GM21423 (cell line): ENCODE measurements at regions not wholly inside any gene's neighbourhood (a gene's known extent, or its start where the extent isn't known, plus 50 kb on each side); places are given as distances from the start of the nearest gene placed in this dataset.

Experiments
- ATAC-seq: cut with Tn5 transposase; IDR thresholded peaks from one replicate; pipeline ENCODE4 v1.9.1; 2021; ENCODE audit warnings: mild to moderate bottlenecking, moderate library complexity; ENCODE audit not compliant: unreplicated experiment

DNA sequence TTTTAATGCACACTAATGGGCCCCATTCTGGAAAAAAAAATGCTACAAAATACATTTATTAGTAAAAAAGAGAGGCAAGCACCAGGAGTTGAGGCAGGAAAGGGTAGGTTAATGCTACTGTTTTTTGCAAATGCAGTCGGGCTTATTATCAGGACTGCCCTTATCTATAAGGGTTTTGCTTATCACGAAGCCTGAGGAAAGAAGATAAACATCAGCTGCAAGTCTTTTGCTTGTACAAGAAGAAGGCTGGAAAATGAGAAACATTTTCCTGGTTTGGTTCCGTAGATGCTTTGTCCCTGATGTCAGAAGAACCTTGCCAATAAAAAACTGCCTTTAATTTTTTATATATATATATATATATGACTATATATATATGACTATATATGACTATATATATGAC, 189.3 kb upstream of the VGLL2 start:
- no peak for ATAC-seq

DNA sequence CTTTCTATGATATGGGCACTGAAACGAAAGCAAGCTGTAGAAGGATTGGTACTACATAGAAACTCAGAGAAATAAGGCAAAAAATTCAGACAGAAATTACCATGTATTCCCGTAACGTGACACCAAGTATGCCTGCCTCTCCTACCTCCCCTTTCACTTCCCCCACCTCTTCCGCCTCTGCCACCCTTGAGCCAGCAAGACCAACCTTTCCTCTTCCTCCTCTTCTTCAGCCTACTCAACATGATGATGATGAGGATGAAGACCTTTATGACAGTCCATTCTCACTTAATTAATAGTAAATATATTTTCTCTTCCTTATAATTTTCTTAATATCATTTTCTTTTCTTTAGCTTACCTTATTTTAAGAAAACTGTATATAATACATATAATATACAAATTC, 188.1 kb upstream of the VGLL2 start:
- no peak for ATAC-seq

DNA sequence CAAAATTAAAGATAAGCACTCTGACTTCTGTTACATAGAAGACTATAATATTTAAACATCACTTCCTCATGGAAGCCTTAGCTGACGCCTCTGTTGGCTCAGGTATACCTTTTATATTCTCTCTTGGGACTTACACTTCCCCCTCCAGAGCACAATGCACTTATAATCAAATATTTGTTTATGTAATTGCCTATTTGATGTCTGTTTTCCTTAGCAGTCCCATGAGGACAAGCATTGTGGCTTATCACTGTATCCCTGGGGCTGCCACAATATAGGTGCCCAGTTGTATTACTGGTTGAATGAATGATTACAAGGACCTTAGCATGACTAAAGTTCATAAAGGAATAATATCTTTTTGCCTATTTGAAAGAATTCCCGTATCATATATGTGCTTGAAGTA, 186.7 kb upstream of the VGLL2 start:
- ATAC-seq = no peak

DNA sequence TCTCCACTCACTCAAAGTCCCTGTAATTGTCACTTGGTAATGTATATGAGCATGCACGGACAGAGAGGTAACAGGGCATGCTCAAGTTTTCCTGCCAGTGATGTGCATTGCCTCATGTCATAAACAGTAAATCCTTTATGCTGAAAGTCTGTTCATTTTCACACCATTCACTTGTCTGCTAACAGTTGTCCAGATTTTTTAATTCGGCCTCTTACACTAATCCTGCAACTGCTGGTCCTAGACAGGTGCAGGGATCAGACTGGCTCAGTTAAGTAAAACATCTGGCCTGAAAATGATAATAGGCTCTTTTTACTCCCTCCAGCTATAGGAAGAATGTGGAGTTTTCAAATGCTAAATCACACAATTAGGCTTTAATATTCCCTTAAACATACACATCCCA, 185.4 kb upstream of the VGLL2 start:
- ATAC-seq = no peak

DNA sequence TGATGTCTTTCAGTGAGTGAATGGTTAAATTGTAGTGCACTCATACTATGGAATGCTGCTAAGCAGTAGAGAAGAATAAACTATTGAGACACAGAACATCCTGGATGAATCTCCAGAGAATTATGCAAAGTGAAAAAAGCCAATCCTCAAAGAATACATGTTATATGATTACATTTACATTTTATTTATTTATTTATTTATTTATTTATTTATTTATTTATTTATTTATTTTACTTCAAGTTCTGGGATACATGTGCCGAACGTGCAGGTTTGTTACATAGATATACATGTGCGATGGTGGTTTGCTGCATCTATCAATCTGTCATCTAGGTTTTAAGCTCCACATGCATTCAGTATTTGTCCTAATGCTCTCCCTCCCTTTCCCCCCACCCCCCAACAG, 175.8 kb upstream of the VGLL2 start:
- no peak for ATAC-seq

DNA sequence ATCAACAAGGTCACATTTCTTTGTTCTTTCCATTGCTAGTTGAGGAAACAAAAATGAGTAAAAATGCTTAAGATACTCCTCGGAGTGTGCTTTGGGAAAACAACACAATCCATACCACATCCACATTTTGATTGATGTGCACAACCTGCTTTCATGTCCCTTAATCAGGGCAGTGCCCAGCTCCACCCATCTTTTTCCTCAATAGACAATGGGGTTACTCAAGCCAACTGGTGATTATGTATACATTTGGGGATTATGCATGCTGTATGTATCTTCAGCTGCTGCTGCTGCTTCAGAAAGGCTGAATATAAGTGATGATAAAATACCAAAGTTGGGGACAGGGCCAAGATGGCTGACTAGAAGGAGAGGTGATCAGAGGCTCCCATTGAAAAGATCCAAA, 155.2 kb upstream of the VGLL2 start:
- ATAC-seq = no peak

DNA sequence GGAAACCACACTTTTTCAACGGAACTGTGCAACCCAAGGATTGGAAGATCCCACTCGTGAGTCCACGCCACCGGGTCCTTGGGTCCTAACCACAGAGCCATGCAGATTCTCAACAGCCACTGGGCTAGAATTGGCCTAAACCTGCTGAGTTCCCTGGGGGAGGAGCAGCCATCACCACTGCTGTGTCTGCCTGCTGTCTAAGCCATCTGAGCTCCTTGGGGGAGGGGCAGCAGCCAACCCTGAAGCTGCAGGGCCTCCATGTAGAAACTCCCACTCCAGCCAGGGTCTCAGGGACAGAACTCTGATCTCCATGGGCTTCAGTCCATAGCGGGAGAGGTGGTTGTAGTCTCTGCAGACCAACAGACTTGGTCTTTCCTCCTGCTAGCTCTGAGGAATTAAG, 154.6 kb upstream of the VGLL2 start:
- ATAC-seq = no peak

DNA sequence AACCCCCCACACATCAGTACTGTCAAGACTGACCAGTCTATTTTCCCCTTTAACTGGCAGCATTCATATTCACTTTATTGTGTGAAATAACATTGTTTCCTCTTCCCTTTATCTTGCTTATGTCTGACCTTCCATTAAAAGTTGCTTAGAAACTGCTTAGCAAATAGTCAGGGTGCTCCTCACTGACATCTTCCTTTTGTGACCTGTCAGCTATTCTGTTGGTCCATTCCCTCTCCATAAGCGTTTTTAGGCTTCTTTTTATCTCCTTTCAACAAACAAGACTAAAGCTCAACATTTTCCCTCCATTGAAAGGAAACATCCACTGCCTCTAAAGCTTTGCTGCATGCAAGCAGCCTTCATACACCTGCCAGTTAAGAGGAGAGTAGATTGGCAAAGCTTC, 147.7 kb upstream of the VGLL2 start:
- ATAC-seq = no peak

DNA sequence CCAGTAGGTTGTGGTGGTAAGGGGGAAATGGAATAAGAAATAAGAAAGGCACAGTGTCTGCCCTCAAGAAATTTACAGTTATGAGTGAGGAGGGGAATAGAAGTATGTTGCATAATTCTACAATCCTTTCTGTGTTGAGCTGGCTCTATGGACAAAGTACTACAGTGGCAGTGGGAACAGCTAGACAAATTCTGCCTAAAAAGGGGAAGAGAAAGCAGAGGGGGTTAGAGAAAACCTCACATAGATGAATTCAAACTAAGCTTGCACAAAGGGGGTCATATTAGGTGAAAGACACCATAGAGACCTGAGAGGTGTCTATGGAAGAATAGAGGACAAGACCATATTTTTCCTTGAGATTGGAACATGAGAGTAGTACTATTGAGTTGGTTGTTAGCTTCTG, 146.9 kb upstream of the VGLL2 start:
- ATAC-seq = no peak

DNA sequence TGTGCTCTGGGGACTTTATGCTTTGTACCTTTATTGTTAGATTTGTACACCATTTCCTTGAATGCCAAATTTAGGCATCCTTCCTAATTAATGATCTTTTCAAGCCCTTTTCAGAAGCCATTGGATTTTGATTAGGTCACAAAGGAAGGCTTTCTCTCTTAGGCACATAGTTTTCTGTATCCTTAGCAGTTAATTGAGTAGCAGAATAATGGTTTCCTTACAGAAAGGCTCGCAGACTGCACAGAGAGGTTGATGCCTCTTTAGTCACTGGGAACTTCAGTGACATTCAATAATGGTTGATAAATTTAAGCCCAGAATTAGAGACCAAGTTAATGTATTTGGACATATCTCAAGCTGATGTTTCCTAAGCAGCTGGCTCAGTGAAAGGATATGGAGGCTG, 139.1 kb upstream of the VGLL2 start:
- ATAC-seq = no peak

DNA sequence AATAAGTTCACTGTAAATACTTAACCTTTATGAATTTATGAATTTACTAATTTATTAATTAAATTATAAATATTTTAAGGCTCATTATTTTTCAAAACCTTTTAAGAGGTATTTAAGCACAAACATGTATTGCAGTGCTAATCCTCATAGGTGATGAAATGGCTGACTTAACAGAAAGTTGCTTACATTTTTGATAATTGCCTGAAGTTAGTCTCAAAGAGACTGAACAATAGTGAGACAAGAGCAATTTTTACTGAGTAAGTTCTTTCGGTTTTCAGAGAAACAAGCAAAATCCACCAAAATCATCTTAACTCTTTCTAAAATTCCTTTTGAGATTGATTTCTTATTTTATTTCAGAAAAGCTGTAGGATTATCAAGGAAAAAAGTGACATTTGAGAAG, 137.3 kb upstream of the VGLL2 start:
- no peak for ATAC-seq

DNA sequence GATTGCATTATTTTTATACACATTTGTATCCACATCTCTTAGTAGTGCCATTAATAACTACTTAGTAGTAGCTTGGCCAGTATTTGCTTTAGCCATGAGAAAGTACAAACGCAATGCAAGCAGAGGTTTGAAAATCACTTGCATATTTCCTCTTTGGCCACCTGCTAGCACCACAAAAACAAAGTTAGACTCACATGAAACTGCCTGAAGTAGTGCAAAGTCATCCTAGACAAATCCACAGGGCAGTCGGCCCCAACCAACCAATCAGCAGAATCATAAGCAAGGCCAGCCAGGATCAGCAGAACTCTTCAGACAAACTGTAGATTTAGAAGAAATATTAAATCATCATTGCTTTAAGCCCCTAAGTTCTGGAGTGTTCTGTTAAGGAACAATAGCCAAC, 135.2 kb upstream of the VGLL2 start:
- no peak for ATAC-seq

DNA sequence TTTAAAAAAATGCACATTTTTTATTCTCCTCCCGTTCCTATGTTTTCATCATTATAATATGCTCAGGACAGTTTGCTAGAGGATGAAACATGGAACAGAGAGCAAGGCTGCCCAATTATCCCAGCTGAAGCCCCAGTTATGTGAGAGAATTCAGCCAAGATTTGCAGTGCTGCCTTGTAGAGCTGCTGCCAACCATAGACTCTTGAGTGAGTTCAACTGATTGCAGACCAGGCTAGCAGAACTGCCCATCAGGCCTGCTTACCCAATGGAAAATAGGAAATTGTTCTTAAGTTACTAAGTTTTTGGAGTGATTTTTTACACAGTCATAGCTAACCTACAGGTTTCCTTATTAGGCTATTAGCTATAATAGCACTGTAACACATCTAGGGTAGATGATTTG, 128.7 kb upstream of the VGLL2 start:
- no peak for ATAC-seq

DNA sequence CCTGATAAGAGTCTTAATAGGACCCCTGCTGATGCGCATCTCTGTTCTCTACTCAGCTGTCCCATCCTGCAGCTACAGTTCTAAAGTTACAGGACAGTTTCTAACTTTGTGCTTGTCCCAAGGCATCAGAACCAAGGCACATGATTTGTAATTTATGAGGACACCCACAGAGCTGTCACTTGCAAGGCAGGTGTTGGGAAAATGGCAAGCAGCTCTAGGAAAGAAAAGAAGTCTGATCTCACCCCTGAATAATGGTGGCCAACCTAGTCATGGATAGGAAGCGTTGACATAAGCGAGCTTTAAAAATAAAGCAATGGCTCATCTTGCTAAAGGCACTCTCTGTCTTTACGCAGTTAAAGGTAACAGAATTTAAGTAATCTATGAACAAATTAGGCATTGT, 127.6 kb upstream of the VGLL2 start:
- ATAC-seq = no peak

DNA sequence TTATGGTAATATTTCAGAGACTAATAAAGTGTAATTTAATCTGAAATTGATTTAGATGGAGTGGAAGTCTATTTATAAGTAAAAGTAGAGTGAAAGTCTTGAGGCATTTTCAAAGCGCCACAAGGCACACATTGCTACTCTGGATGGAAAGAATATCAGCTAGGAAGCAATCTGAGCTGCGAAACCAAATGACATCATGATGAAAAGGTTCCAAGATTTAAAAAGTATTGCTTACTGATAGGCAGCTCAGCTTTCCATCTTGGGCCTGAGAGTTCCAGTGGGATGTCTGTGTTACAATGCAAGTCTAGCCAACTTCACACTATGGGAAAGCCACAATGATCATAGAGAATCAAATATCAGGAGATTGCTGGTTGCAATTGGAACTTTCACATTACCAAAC, 126.9 kb upstream of the VGLL2 start:
- ATAC-seq = no peak

DNA sequence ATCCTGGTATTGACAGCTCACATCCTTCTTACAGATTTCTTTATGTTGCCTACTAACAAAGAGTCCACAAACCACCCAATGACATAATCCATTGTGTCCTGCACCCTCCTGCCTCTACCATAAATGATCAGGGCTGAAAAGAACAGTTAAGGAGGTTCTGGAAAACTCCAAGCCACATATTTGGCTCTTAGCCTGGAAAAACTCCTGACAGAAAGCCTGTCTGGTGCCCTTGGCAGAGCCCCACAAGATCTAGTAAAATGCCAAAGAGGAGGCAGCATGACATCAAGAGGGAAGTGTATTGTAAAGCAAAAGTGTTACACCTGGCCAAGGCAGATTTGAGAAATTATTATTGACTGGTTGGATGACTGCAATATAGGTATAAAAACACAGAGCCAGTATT, 126.4 kb upstream of the VGLL2 start:
- ATAC-seq = no peak

DNA sequence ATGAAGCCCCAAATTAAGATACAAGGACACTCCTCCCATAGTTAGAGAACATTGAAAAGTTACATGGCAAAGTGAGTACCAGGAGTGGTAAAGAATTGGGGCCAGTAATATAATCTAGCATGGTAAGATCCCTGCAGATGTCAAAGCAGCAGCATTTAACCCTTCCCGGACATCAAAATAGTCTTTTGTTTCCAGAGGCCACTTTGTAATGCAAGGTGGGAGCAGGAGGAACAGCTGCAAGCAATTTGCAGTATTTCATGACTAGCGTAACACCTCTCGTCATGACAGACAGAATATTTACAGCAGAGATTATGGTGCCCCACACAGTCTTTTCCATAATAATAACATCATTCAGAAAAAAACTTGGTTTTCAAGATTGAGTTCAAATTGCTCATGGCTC, 123.2 kb upstream of the VGLL2 start:
- no peak for ATAC-seq

DNA sequence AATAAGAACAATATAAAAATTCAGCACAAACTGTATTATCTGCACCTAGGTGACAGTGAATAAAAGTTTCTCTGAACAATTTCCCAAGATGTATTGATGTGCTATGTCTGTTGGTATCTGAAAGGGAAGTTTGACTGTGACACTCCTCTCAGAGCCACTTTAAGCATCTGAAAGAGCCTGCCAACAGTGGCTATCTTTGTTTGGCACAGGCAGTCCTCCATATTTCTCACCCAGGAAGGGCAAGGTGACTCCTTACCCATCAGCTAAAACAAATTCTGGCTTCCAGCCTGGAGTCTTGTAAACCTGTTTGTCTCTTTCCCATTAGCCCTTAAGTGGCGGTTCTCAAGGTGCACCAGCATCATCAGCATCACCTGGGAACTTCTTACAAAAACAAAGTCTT, 122.4 kb upstream of the VGLL2 start:
- no peak for ATAC-seq

DNA sequence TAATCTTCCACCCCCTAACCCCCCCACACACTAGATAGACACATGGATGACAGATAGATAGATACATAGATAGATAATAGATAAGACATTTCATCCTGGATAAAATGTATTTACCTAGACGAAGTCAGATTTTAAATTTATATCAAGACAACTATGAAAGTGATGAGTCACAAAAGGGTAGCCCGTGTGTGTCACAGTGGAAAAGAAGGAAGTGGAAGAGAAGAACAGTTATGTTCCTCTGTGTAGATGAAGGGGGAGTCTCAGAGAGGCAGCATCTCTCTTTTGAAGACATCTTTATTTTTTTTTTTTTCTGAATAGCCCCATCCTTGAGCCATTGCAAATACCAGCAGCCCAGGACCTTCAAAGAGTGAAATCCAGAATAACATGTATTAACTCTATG, 121.7 kb upstream of the VGLL2 start:
- ATAC-seq = no peak

DNA sequence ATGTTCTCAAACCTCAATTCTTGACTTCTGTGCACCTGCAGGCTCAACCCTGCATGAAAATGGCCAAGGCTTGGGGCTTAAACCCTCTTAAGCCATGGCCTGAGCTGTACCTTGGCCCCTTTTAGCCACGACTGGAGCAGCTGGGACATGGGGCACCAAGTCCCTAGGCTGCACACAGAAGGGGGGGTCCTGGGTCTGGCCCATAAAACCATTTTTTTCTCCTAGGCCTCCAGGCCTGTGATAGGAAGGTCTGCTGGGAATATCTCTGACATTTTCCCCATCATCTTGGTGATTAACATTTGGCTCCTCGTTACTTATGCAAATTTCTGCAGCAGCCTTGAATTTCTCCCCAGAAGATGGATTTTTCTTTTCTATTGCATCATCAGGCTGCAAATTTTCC, 119.4 kb upstream of the VGLL2 start:
- no peak for ATAC-seq

DNA sequence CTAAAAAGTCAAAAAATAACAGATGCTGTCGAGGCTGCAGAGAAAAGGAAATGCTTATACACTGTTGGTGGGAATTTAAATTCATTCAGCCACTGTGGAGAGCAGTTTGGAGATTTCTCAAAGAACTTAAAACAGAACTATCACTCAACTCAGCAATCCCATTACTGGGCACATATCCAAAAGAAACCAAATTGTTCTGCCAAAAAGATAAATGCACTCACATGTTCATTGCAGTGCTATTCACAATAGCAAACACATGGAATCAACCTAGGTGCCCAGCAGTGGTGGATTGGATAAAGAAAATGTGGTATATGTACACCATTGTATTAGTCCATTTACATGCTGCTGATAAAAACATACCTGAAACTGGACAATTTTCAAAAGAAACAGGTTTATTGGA, 116.0 kb upstream of the VGLL2 start:
- no peak for ATAC-seq

DNA sequence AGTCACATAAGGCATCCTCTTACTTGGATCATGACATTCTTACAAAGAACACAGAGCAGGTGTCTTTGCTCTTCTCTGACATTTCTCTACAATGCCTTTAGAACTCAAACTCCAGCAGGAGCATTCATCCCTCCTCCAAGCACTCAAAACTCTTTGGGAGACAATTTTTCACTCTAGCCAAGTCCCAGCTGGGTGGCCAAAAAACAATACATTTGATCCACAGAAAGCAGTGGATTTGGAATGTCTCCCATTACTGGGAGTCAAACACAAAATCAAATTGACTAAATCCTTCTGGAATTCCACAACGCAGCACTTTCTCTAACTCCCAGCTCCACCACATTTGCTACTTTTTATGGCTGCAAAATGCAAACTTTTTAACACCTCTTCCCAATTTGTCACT, 108.6 kb upstream of the VGLL2 start:
- ATAC-seq = no peak

DNA sequence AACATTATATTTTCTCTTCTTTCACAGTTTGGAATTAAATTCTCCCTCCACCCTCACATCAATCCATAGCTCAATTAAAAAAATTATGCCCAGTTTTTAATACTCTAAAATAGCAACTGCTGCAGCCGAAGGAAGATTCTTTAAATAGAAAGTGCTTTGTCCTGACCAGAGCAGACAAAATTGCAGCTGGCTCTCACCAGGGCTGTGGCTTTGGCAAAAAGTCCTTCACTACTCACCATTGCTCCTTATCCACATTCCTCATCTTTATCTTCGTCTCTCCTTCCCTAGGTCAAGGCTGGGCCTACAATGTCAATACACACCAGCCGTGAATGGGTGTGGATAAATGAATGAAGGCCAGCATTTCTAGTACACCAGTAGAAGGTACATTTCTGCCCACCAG, 107.9 kb upstream of the VGLL2 start:
- no peak for ATAC-seq

DNA sequence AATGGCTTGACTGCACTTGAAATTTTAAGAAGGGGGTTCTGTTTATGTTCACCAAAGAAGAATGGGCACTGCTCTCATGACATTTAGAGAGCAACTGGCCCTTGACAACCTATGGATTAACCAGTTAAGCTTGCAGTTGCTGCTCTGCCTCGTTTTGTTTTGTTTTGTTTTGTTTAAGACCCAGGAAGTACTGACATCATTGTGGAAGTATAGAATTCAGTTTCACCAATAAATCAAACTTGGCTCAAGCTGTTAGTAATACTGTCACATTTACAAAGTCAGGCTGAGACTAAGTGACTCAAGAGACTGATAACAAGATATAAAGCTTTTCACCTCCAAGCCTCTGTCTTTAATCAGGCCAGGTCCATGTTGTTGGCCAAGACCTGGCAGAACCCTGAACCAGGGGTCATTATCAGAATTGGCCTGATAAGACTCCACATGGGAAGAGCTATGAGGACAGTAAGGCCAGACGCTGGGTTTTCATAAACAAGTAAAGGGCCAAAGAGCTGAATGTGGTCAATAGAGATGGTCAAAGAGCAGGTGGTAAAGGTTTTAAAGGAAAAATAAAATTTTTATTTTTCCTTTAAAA, 99.4 kb upstream of the VGLL2 start:
- ATAC-seq = no peak
